ENCODE measurements at regions not wholly inside any gene's neighbourhood (a gene's known extent, or its start where the extent isn't known, plus 50 kb on each side); places are given as distances from the start of the nearest gene placed in this dataset.

DNA sequence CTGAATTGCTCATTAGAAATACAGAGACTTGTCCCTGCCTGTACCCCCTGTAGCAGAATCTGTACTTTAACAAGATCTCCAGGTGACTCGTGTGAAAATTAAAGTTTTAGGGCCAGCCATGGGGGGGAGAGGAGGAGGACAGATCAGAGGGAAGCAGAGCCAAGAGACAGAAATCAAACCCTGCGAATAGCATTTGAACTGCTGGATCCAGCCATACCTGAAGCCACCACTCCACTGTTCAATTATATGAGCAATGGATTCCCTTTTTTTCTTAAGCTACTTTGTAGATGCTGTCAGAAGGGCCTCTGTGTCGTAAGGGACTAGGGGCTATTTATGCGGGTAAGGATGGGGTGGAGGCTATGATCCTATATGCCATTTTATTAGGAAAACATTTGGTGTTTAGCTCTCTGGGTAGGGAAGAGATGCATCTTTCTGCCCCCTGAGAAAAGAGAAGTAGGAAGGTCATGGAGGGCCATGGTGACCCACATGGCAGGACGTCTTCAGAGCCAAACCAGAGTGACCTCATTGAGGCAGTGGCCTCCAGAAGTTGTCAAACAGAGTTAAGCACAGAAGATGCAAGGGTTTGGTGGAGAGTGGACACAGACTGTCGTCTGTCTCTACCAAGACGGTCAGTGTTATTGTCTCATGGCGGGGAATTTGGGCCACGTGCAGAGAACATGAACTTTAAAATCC is 203.9 kb downstream of the PHETA1 start:
- no peak overlapping the region for H3K4me2 ChIP-seq (ENCODE audit: low read length)
- H3K9ac ChIP-seq (ENCODE audit: low read length), result no peak overlapping the region
- no peak overlapping the region for H3K27ac ChIP-seq (ENCODE audit: low read length)
- TF ChIP-seq TAF1 (IDR thresholded peaks at IDR 0.05; ENCODE audit: low read depth), result no peak
- TF ChIP-seq REST (IDR thresholded peaks at IDR 0.05; ENCODE audit: borderline replicate concordance), result no peak
- TF ChIP-seq EP300 (conservative IDR thresholded peaks at IDR 0.05; ENCODE audit: poor library complexity, severe bottlenecking), result no peak
- TF ChIP-seq EZH2 (IDR thresholded peaks at IDR 0.05; ENCODE audit: borderline replicate concordance, insufficient read depth, low read length, poor library complexity, severe bottlenecking), result no peak
- no peak for TF ChIP-seq POLR2AphosphoS5 (IDR thresholded peaks at IDR 0.05)
- TF ChIP-seq SMC3 (conservative IDR thresholded peaks at IDR 0.05; ENCODE audit: poor library complexity), result no peak
- TF ChIP-seq RAD21 (conservative IDR thresholded peaks at IDR 0.05), result no peak
- TF ChIP-seq, protein P1, sequence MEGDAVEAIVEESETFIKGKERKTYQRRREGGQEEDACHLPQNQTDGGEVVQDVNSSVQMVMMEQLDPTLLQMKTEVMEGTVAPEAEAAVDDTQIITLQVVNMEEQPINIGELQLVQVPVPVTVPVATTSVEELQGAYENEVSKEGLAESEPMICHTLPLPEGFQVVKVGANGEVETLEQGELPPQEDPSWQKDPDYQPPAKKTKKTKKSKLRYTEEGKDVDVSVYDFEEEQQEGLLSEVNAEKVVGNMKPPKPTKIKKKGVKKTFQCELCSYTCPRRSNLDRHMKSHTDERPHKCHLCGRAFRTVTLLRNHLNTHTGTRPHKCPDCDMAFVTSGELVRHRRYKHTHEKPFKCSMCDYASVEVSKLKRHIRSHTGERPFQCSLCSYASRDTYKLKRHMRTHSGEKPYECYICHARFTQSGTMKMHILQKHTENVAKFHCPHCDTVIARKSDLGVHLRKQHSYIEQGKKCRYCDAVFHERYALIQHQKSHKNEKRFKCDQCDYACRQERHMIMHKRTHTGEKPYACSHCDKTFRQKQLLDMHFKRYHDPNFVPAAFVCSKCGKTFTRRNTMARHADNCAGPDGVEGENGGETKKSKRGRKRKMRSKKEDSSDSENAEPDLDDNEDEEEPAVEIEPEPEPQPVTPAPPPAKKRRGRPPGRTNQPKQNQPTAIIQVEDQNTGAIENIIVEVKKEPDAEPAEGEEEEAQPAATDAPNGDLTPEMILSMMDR (IDR thresholded peaks at IDR 0.05; ENCODE audit: poor library complexity, severe bottlenecking), result no peak
- TF ChIP-seq MXI1 (conservative IDR thresholded peaks at IDR 0.05; ENCODE audit: poor library complexity, severe bottlenecking), result no peak
- no peaks in the 10 kb centered on the region for H3K27me3 ChIP-seq (ENCODE audit: insufficient read depth, low read depth, low read length)
- no peak overlapping the region for H3K4me3 ChIP-seq (ENCODE audit: low read length)
- H3K9me2 ChIP-seq (ENCODE audit: insufficient read depth, low read length), result no peaks in the 10 kb centered on the region
- H3K79me2 ChIP-seq (replicated peaks; ENCODE audit: insufficient read depth, low read length), result no peaks in the 10 kb centered on the region
- no peaks in the 10 kb centered on the region for H4K20me1 ChIP-seq (ENCODE audit: insufficient read depth)
- H2AFZ ChIP-seq (ENCODE audit: low read depth, low read length), result no peak overlapping the region
- no peaks in the 10 kb centered on the region for H3F3A ChIP-seq (ENCODE audit: insufficient read depth, low read length, poor library complexity, severe bottlenecking)
- no peaks in the 10 kb centered on the region for H3K9me3 ChIP-seq (ENCODE audit: low read length)
- no peaks in the 10 kb centered on the region for H3K36me3 ChIP-seq (ENCODE audit: insufficient read depth, low read length)

GRCh38 chr12:111163422-111163821 is 205.5 kb downstream of the PHETA1 start:
- no peaks in the 10 kb centered on the region for H3K79me2 ChIP-seq (replicated peaks; ENCODE audit: insufficient read depth, low read length)
- H3K4me2 ChIP-seq (ENCODE audit: low read length), result no peak overlapping the region
- no peaks in the 10 kb centered on the region for H3K9me3 ChIP-seq (ENCODE audit: low read length)
- no peak overlapping the region for H3K9ac ChIP-seq (ENCODE audit: low read length)
- H3K36me3 ChIP-seq (ENCODE audit: insufficient read depth, low read length), result no peaks in the 10 kb centered on the region
- H3K27ac ChIP-seq (ENCODE audit: low read length), result no peak overlapping the region
- H3K9me2 ChIP-seq (ENCODE audit: insufficient read depth, low read length), result no peaks in the 10 kb centered on the region
- TF ChIP-seq REST (IDR thresholded peaks at IDR 0.05; ENCODE audit: borderline replicate concordance) (no peak), EZH2 (IDR thresholded peaks at IDR 0.05; ENCODE audit: borderline replicate concordance, insufficient read depth, low read length, poor library complexity, severe bottlenecking) (no peak), MXI1 (conservative IDR thresholded peaks at IDR 0.05; ENCODE audit: poor library complexity, severe bottlenecking) (no peak), POLR2AphosphoS5 (IDR thresholded peaks at IDR 0.05) (no peak)
- no peak overlapping the region for H3K4me3 ChIP-seq (ENCODE audit: low read length)
- no peak overlapping the region for H2AFZ ChIP-seq (ENCODE audit: low read depth, low read length)
- H3F3A ChIP-seq (ENCODE audit: insufficient read depth, low read length, poor library complexity, severe bottlenecking), result no peaks in the 10 kb centered on the region
- H3K27me3 ChIP-seq (ENCODE audit: insufficient read depth, low read depth, low read length), result no peaks in the 10 kb centered on the region
- H4K20me1 ChIP-seq (ENCODE audit: insufficient read depth), result no peaks in the 10 kb centered on the region
